HG02870 (cell line): ENCODE measurements at regions not wholly inside any gene's neighbourhood (a gene's known extent, or its start where the extent isn't known, plus 50 kb on each side); places are given as distances from the start of the nearest gene placed in this dataset.

Experiments used
- ATAC-seq: cut with Tn5 transposase; IDR thresholded peaks from one replicate; pipeline ENCODE4 v1.9.1; 2021; ENCODE audit warnings: mild to moderate bottlenecking, moderate library complexity; ENCODE audit not compliant: unreplicated experiment

- no peak for ATAC-seq
Measured at GRCh38 chr4:23547096-23547495, 342.8 kb downstream of the PPARGC1A start.

DNA sequence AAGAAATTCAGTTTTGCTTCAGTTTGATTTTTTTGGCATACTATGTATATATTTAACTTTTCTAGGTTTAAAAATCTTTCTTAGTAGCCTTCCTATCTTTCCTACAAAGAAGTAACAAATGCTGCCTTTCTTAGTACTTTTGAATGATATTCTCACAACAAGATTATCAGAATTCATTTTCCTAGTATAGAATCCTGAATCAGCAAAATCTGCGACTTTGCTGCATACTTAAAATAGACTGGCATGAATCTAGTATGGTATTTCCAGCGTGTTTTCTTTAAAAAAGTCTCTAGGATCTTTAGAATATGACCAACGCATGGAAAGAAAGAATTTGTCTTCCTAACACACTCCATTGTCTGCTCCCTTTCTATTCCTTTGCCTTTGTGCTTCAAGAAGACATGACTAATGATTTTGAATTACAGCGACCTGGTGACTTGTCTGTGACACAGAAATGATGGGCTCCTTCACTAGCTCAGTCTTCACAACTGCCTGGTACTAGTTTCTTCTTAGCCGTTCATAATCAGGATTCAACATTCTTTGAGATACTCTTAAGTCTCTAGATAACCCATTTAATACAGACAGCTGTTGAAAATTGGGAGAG, 349.8 kb downstream of the PPARGC1A start:
- no peak for ATAC-seq

GRCh38 chr4:23533859-23534258, 356.0 kb downstream of the PPARGC1A start:
- ATAC-seq, result no peak

DNA sequence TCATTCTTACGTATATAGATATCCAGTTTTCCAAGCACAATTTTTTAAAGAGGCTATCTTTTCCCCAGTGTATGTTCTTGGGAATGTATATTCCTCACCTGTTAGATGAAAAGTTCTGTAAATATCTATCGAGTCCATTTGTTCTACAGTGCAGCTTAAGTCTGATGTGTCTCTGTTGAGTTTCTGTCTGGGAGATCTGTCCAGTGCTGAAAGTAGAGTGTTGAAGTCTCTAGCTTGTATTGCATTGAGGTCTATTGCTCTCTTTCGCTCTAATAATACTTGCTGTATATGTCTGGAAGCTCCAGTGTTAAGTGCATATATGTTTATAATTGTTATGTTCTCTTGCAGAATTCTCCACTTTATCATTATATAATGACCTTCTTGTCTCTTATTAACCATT, 373.1 kb downstream of the PPARGC1A start:
- no peak for ATAC-seq

GRCh38 chr4:23504083-23504482, 385.8 kb downstream of the PPARGC1A start:
- ATAC-seq, result no peak

DNA sequence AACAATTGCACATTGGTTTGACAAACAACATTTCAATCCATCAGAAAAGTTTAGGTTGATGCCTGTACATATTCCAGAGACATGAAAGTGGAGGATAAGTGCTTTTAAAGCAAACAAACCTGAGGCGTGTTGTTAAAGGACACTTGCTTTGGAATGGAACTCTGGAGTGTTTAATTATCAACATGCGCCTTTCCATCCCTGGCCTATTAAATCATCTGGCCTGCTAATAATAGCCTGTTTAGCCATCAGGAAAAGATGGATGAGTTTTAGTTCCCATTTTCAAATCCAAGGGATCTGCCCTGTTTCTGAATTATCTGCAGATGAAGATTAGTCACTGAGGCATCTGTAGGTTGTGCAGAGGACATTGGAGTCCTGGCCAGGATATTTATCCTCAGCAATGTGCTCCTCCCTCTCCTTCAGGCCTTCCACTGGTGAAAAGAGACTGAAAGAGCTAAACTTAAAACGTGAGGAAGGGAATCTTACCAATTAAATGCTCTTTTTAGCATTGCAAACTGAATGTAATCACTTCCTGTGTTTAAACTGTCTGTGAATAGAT, 388.9 kb downstream of the PPARGC1A start:
- no peak for ATAC-seq

DNA sequence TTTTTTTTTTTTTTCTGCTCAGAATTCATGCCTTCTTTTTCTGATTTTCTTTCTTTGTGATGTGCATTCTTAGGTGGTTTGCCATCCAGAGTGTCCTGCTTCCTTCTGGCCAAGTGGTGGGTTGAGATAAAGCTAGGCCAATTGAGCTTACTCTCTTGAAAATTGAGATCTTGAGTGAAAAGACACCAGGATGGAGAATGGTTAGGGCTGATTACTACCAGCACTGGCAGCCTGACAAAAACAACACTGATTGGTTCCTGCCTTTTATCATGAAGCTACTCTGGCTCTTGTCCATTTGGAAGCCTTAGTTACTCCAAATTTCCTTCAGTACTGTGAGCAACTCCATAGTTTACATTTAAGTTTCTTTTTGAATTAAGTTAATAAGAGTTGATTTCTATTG, 404.0 kb downstream of the PPARGC1A start:
- ATAC-seq, result no peak

GRCh38 chr4:23484689-23485088, 405.2 kb downstream of the PPARGC1A start:
- no peak for ATAC-seq

- no peak for ATAC-seq
Measured at GRCh38 chr4:23483320-23483960, 406.4 kb downstream of the PPARGC1A start.

GRCh38 chr4:23481566-23481965, 408.3 kb downstream of the PPARGC1A start:
- no peak for ATAC-seq

DNA sequence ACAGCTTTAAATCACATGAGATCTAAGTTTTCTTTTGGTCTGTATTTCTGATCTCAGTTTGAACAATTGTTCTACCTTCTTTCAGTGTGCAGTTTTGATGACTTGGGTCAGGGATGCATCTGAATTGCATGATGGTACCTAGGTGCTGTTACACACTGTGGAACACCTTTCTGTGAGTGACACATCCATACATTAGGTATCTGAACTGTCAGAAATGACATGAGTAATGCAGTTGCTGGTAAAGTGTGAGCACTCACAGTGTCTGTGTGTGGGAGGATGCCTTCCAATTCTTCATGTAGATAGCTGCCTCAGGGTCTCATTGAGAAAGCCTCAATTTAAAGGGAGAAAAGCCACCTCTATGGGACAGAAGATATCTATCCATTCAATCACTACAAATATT, 411.9 kb downstream of the PPARGC1A start:
- no peak for ATAC-seq

GRCh38 chr4:23476515-23477090, 413.2 kb downstream of the PPARGC1A start:
- ATAC-seq, result no peak

GRCh38 chr4:23463071-23463470, 426.8 kb downstream of the PPARGC1A start:
- no peak for ATAC-seq

DNA sequence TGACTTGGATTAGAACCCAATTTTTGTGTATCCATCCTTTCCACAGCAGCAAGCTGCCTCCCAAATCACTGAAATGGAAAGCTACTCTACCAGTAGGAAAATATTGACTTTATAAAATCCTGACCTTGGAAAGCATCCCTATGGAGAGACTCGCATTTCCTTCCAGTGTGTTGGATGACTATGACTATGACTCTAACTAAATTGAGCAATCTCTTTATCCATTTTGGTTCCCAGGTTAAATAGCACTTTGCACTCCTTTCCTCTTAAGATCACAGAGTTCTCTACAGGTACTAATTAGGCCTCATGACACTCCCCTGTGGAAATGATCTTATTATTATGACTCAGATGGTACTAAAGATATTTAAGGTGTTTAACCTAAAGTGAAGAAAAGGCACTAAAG, 431.8 kb downstream of the PPARGC1A start:
- ATAC-seq, result no peak

DNA sequence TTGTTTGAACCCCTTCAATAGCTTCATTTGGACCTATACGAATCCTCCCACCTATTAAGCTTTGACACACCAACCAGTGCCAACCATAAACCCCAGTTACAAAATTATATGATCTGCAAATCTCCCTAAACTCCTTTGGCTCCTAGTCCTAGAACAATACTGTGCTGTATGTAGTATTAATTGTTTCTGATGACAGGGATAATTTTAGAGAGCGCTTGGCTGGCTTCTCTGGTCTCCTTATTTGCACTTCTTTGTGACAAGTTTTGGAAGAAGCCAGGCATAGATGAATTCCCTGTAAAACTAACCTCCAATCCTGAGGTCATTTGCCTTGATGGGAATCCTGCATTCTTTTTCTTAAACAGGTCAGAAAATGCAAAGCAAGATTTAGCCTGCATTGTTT, 433.0 kb downstream of the PPARGC1A start:
- ATAC-seq, result no peak

DNA sequence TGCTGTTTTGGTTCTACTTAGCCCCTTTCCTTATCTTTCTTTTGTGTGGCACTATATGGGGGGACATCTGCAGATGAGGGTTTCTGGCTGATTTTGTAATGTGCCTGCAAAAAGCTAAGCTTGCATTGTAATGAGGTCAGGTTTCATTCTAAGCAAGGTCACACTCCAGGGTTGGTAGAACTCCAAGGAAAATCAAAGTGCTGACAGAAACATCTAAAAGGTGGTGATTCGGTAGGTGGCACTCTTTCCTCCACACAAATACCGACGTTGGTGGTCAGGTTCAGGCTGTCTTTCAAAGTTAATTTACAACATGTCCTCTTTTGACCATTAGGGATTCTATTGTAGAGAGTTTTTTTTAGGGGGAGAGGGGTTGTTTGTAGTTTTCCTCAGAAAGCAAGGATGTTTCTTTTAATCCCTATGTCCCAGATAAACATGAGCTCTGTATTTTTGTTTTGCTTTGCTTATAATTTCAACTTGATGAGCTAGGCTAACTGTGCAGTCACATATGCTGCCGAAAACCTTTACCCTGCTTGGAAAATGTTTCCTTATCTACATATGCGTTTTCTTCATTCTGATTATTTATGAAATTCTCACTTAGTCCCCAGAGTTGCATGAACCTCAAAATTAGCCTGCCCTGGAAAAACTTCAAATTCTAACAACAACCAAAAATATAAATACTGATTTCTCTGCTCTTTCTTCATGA, 434.2 kb downstream of the PPARGC1A start:
- ATAC-seq, result no peak

DNA sequence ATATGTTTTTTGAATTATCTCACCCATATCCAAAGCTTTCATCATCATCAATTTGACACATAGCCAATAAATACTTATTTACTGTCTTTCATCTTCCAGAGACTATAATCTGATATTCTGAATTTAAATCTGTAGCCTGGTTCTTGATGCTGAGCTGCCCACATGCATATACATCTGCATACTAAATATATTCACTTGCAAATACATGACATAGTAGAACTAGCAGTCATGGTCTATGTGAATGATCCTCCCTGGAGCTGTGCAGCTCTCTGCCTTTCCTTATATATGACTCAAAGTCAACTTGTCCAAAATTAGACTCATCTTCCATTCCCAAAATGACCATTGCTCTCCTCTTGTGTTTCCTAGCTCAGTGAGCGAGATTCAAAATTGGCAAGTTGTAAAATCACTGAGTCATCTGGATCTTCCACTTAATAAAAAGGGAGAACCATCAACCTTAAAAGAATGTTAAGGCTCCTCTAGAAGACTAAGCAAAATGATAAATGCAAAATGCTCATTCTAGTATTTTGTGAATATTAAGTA, 448.2 kb downstream of the PPARGC1A start:
- no peak for ATAC-seq

- ATAC-seq, result no peak
Measured at GRCh38 chr4:23438764-23439163, 451.1 kb downstream of the PPARGC1A start.

GRCh38 chr4:23429497-23429896, 460.4 kb downstream of the PPARGC1A start:
- ATAC-seq, result no peak

GRCh38 chr4:23425570-23425969, 464.3 kb downstream of the PPARGC1A start:
- no peak for ATAC-seq

DNA sequence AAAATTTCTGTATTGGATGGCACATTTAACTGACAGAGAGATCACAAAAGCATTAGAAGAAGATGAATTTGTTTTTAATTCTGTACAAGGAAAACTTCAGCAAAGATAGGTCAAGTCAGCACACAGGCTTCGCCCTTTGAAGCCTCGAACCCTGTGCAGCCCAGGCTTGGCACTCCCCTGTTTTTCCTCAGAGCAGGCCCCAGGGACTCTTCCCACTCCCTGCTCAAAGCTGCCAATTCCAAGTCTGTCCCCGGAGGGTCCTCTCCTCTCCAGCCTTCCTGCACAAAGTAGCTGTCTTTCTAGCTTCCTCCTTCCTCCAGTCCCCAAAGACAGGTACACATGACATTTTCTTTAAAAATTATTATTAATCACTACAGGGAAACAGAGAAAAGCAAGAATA, 466.3 kb downstream of the PPARGC1A start:
- ATAC-seq, result no peak
